SH-SY5Y (cell line): ENCODE measurements at regions not wholly inside any gene's neighbourhood (a gene's known extent, or its start where the extent isn't known, plus 50 kb on each side); places are given as distances from the start of the nearest gene placed in this dataset.

ENCODE experiments used
- GATA2 ChIP-seq: IDR thresholded peaks from 2 replicates; pipeline ENCODE4 v1.6.1; 2011; ENCODE audit warnings: mild to moderate bottlenecking, low read depth, low read length
- GATA3 ChIP-seq: IDR thresholded peaks from 2 replicates; pipeline ENCODE4 v1.6.1; 2011; ENCODE audit warnings: low read depth, mild to moderate bottlenecking, low read length, moderate library complexity

DNA sequence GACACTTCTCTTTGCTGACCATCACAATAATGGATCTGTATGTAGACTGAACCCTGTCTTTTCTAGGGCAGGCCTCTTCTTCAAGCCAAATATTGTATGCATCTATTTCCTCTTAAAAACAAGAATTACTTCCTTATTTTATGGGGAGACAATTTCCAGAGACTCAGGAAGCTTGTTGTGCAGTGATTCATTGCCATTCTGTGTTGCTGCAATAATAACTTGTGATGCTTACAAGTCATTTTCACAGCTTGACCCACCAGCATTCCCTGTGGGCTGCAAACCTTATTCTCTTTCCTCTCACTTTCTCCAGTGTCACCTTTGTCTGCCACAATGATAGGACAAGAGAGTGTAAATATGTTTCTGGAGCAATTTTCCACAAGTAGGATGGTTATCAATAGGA, 276.7 kb upstream of the SGO1 start:
- TF ChIP-seq GATA2: no peak
- no peak for TF ChIP-seq GATA3
